ENCODE measurements at regions not wholly inside any gene's neighbourhood (a gene's known extent, or its start where the extent isn't known, plus 50 kb on each side); places are given as distances from the start of the nearest gene placed in this dataset.

GRCh38 chr10:31709476-31709875 lies 219.2 kb downstream of the ARHGAP12 start:
- no peak for DNase-seq (ENCODE audit: low read depth in 2 of 2)

GRCh38 chr10:31709028-31709427 lies 219.6 kb downstream of the ARHGAP12 start:
- DNase-seq (ENCODE audit: low read depth in 2 of 2) = no peak

- no peak for DNase-seq (ENCODE audit: low read depth in 2 of 2)
Observed at GRCh38 chr10:31708474-31708873, 220.2 kb downstream of the ARHGAP12 start.

- no peak for DNase-seq (ENCODE audit: low read depth in 2 of 2)
Observed at GRCh38 chr10:31708046-31708445, 220.6 kb downstream of the ARHGAP12 start.

GRCh38 chr10:31707093-31708039 lies 221.3 kb downstream of the ARHGAP12 start:
- peak in 1 of 2 donors; percentile 8 for DNase-seq (ENCODE audit: low read depth in 2 of 2)

- no peak for DNase-seq (ENCODE audit: low read depth in 2 of 2)
Observed at GRCh38 chr10:31706464-31707092, 222.1 kb downstream of the ARHGAP12 start.

GRCh38 chr10:31705136-31705535 lies 223.5 kb downstream of the ARHGAP12 start:
- DNase-seq (ENCODE audit: low read depth in 2 of 2) = no peak

GRCh38 chr10:31704195-31704594 lies 224.4 kb downstream of the ARHGAP12 start:
- DNase-seq (ENCODE audit: low read depth in 2 of 2) = no peak

GRCh38 chr10:31702954-31703353 lies 225.7 kb downstream of the ARHGAP12 start:
- no peak for DNase-seq (ENCODE audit: low read depth in 2 of 2)

- DNase-seq (ENCODE audit: low read depth in 2 of 2) = no peak
Observed at GRCh38 chr10:31702005-31702404, 226.6 kb downstream of the ARHGAP12 start.

GRCh38 chr10:31701546-31701945 lies 227.1 kb downstream of the ARHGAP12 start:
- DNase-seq (ENCODE audit: low read depth in 2 of 2) = no peak

GRCh38 chr10:31700181-31700611 lies 228.4 kb downstream of the ARHGAP12 start:
- DNase-seq (ENCODE audit: low read depth in 2 of 2) = no peak

GRCh38 chr10:31698181-31698830 lies 230.3 kb downstream of the ARHGAP12 start:
- no peak for DNase-seq (ENCODE audit: low read depth in 2 of 2)

- DNase-seq (ENCODE audit: low read depth in 2 of 2) = no peak
Observed at GRCh38 chr10:31697271-31698180, 231.1 kb downstream of the ARHGAP12 start.

- no peak for DNase-seq (ENCODE audit: low read depth in 2 of 2)
Observed at GRCh38 chr10:31694929-31695837, 233.4 kb downstream of the ARHGAP12 start.

GRCh38 chr10:31694126-31694685 lies 234.4 kb downstream of the ARHGAP12 start:
- DNase-seq (ENCODE audit: low read depth in 2 of 2) = no peak

GRCh38 chr10:31693491-31693890 lies 235.1 kb downstream of the ARHGAP12 start:
- no peak for DNase-seq (ENCODE audit: low read depth in 2 of 2)

- DNase-seq (ENCODE audit: low read depth in 2 of 2) = no peak
Observed at GRCh38 chr10:31689233-31689632, 239.4 kb downstream of the ARHGAP12 start.

GRCh38 chr10:31687663-31688482 lies 240.8 kb downstream of the ARHGAP12 start:
- DNase-seq (ENCODE audit: low read depth in 2 of 2) = no peak
